Breast epithelium (tissue), 4 donors: ENCODE measurements at regions not wholly inside any gene's neighbourhood (a gene's known extent, or its start where the extent isn't known, plus 50 kb on each side); places are given as distances from the start of the nearest gene placed in this dataset.

ENCODE experiments used
- DNase-seq, 2 donors: peaks; one replicate each; pipeline ENCODE4 v3.0.0-alpha.2; 2019; ENCODE audit warnings: low spot score in 2 of 2
- H3K27ac ChIP-seq, 2 donors: fragments of 200-600 bp; sonication (generic) in 1 of 2; one replicate each; pipeline ENCODE4 v1.5.1; 2016 to 2019; ENCODE audit warnings: mild to moderate bottlenecking in 1 of 2
- H3K27me3 ChIP-seq, 2 donors: fragments of 200-600 bp; sonication (generic) in 1 of 2; one replicate each; pipeline versions ENCODE4 v1.5.1 to v1.6.0; 2017 to 2019; ENCODE audit warnings: control low read depth in 1 of 2, mild to moderate bottlenecking in 1 of 2
- H3K36me3 ChIP-seq: fragments of 200-600 bp; one replicate; pipeline ENCODE4 v1.5.1; 2019
- H3K4me1 ChIP-seq, 2 donors: fragments of 200-600 bp; sonication (generic); one replicate each; pipeline ENCODE4 v1.5.1; 2016 to 2019; ENCODE audit warnings: control low read depth in 1 of 2
- H3K4me3 ChIP-seq, 3 donors: fragments of 200-600 bp; sonication (generic); 1 replicate in 2 of 3; 2 replicates in 1 of 3; pipeline ENCODE4 v1.5.1; 2016 to 2019; ENCODE audit warnings: mild to moderate bottlenecking in 3 of 3, moderate library complexity in 2 of 3
- H3K9me3 ChIP-seq, 2 donors: fragments of 200-600 bp; sonication (generic) in 1 of 2; one replicate each; pipeline ENCODE4 v1.5.1; 2016 to 2019; ENCODE audit warnings: control low read depth in 1 of 2
- CTCF ChIP-seq, 3 donors: fragments of 450-650 bp; IDR thresholded peaks; one replicate each; pipeline ENCODE4 v1.5.1; 2016 to 2017; ENCODE audit warnings: antibody characterized with exemption in 3 of 3, mild to moderate bottlenecking in 3 of 3, moderate library complexity in 3 of 3
- POLR2A ChIP-seq: fragments of 450-650 bp; IDR thresholded peaks from one replicate; pipeline ENCODE4 v1.6.1; 2016; ENCODE audit warnings: antibody characterized with exemption, mild to moderate bottlenecking, moderate library complexity
- POLR2AphosphoS5 ChIP-seq, 3 donors: sonication (generic); formaldehyde crosslinking; IDR thresholded peaks; one replicate each; pipeline ENCODE4 v1.6.1; 2017; ENCODE audit warnings: antibody characterized with exemption in 3 of 3
- intact Hi-C: fragments of 100-400 bp; cut with DNase I; formaldehyde crosslinking; loops from one replicate; pipeline ENCODE4 v1.15.1; 2023; ENCODE audit warnings: low total_unique reads

GRCh38 chr5:4048398-4048797 is 452.8 kb downstream of the IRX1 start:
- Histone ChIP-seq H3K36me3 (no peaks in the 10 kb centered on the region), H3K9me3 (no peaks in the 10 kb centered on the region), H3K27me3 (no peaks in the 10 kb centered on the region), H3K4me3 (no peak overlapping the region), H3K4me1 (no peaks in the 10 kb centered on the region), H3K27ac (no peak overlapping the region)
- TF ChIP-seq POLR2A, result no peak
- TF ChIP-seq CTCF (IDR thresholded peaks at IDR 0.05), result no peak
- no peak for TF ChIP-seq POLR2AphosphoS5 (IDR thresholded peaks at IDR 0.05)
- no peak for DNase-seq
- intact Hi-C loops, result no loop called here

GRCh38 chr5:4050203-4050602 is 454.6 kb downstream of the IRX1 start:
- TF ChIP-seq POLR2A (no peak), POLR2AphosphoS5 (IDR thresholded peaks at IDR 0.05) (no peak)
- no peaks in the 10 kb centered on the region for H3K4me1 ChIP-seq
- intact Hi-C loops, result loop anchor here (10.0 kb wide), 2 partner anchors 145 to 1675 kb away; no protein-coding TSS in a partner anchor
- H3K27ac ChIP-seq, result no peak overlapping the region
- no peaks in the 10 kb centered on the region for H3K9me3 ChIP-seq
- H3K36me3 ChIP-seq, result no peaks in the 10 kb centered on the region
- H3K4me3 ChIP-seq, result no peak overlapping the region
- no peak for DNase-seq
- H3K27me3 ChIP-seq, result no peaks in the 10 kb centered on the region

DNA sequence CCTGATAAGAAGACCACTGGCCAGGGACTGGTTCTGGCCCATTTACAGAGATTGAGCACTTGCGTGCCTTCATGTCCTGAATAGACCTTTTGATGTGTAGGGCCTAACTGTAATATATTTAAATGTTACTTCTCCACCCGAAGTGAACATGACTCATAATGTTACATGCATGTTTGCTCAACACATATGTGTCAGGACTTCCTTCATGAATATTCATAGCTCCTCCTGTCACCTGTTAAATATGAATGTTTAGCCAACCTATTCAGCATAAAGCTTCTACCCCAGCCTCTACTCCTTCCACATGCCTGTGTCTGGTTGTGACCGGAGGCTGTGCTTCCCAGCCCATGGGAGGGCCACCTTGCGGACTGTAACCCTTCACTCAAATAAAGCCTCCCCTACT is 457.5 kb downstream of the IRX1 start:
- Histone ChIP-seq H3K36me3 (no peaks in the 10 kb centered on the region), H3K9me3 (no peaks in the 10 kb centered on the region), H3K4me3 (no peak overlapping the region), H3K4me1 (no peaks in the 10 kb centered on the region), H3K27me3 (no peaks in the 10 kb centered on the region), H3K27ac (no peak overlapping the region)
- DNase-seq, result no peak
- intact Hi-C loops, result loop anchor here (10.0 kb wide), 2 partner anchors 148 to 1678 kb away; no protein-coding TSS in a partner anchor
- no peak for TF ChIP-seq POLR2AphosphoS5 (IDR thresholded peaks at IDR 0.05)
- no peak for TF ChIP-seq POLR2A
- TF ChIP-seq CTCF (IDR thresholded peaks at IDR 0.05), result no peak

GRCh38 chr5:4054092-4054491 is 458.5 kb downstream of the IRX1 start:
- H3K27me3 ChIP-seq, result no peaks in the 10 kb centered on the region
- H3K4me3 ChIP-seq, result no peak overlapping the region
- TF ChIP-seq CTCF (IDR thresholded peaks at IDR 0.05) (no peak), POLR2A (no peak), POLR2AphosphoS5 (IDR thresholded peaks at IDR 0.05) (no peak)
- H3K27ac ChIP-seq, result no peak overlapping the region
- no peaks in the 10 kb centered on the region for H3K9me3 ChIP-seq
- intact Hi-C loops, result loop anchor here (10.0 kb wide), 2 partner anchors 149 to 1679 kb away; no protein-coding TSS in a partner anchor
- no peak for DNase-seq
- no peaks in the 10 kb centered on the region for H3K4me1 ChIP-seq
- H3K36me3 ChIP-seq, result no peaks in the 10 kb centered on the region

GRCh38 chr5:4058899-4059298 is 463.3 kb downstream of the IRX1 start:
- Histone ChIP-seq H3K9me3 (no peaks in the 10 kb centered on the region), H3K4me3 (no peak overlapping the region), H3K27ac (no peak overlapping the region), H3K4me1 (no peaks in the 10 kb centered on the region), H3K36me3 (no peaks in the 10 kb centered on the region), H3K27me3 (no peaks in the 10 kb centered on the region)
- TF ChIP-seq CTCF (IDR thresholded peaks at IDR 0.05) (no peak), POLR2A (no peak), POLR2AphosphoS5 (IDR thresholded peaks at IDR 0.05) (no peak)
- intact Hi-C loops, result loop anchor here (10.0 kb wide), 2 partner anchors 154 to 1684 kb away; no protein-coding TSS in a partner anchor
- no peak for DNase-seq
